Chondrocyte (in vitro differentiated cells): ENCODE measurements at regions not wholly inside any gene's neighbourhood (a gene's known extent, or its start where the extent isn't known, plus 50 kb on each side); places are given as distances from the start of the nearest gene placed in this dataset.

ENCODE experiments used
- DNase-seq: peaks from one replicate; pipeline ENCODE4 v3.0.0; 2021; ENCODE audit warnings: mixed read lengths, low spot score
- H3K27ac Mint-ChIP-seq: one replicate; pipeline ENCODE4 v1.8.0; 2021; ENCODE audit warnings: mild to moderate bottlenecking, moderate library complexity, mixed read lengths; ENCODE audit not compliant: unreplicated experiment
- H3K27me3 Mint-ChIP-seq: 2 replicates; pipeline ENCODE4 v1.8.0; 2021; ENCODE audit warnings: low read depth, mixed read lengths
- H3K36me3 Mint-ChIP-seq: 2 replicates; pipeline ENCODE4 v1.8.0; 2021; ENCODE audit warnings: low read depth, mixed read lengths
- H3K4me1 Mint-ChIP-seq: 2 replicates; pipeline ENCODE4 v1.8.0; 2021; ENCODE audit warnings: low read depth, mild to moderate bottlenecking, mixed read lengths
- H3K4me3 Mint-ChIP-seq: one replicate; pipeline ENCODE4 v1.8.0; 2021; ENCODE audit warnings: mild to moderate bottlenecking, moderate library complexity, mixed read lengths; ENCODE audit not compliant: unreplicated experiment
- H3K9me3 Mint-ChIP-seq: 2 replicates; pipeline ENCODE4 v1.8.0; 2021; ENCODE audit warnings: low read depth, mixed read lengths
- TF ChIP-seq, protein P1 (sequence below): fragments of 200-600 bp; sonication (generic); IDR thresholded peaks from 2 replicates; pipeline ENCODE4 v1.5.0; 2021; ENCODE audit warnings: antibody characterized with exemption, mild to moderate bottlenecking, moderate library complexity

DNA sequence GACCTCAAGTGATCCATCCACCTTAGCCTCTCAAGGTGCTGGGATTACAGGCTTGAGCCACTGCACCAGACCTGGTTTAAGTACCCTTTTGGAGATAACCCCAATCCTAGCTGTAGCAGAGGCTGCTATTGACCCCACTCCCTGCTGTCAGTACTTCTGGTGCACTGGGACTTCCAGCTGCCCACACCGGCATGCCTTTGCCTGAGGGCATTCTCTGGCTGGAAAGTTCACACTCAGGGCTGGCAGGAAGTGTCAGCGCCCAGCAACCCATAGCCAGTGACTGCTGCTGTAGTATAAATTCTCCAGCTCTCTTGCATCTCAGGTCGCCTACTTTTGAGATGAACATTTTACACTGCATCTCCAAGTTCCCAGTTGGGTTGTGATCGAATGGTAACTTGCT, 75.3 kb downstream of the UTRN start:
- no peak overlapping the region for H3K4me3 Mint-ChIP-seq
- no peaks in the 10 kb centered on the region for H3K27me3 Mint-ChIP-seq
- TF ChIP-seq, protein P1, sequence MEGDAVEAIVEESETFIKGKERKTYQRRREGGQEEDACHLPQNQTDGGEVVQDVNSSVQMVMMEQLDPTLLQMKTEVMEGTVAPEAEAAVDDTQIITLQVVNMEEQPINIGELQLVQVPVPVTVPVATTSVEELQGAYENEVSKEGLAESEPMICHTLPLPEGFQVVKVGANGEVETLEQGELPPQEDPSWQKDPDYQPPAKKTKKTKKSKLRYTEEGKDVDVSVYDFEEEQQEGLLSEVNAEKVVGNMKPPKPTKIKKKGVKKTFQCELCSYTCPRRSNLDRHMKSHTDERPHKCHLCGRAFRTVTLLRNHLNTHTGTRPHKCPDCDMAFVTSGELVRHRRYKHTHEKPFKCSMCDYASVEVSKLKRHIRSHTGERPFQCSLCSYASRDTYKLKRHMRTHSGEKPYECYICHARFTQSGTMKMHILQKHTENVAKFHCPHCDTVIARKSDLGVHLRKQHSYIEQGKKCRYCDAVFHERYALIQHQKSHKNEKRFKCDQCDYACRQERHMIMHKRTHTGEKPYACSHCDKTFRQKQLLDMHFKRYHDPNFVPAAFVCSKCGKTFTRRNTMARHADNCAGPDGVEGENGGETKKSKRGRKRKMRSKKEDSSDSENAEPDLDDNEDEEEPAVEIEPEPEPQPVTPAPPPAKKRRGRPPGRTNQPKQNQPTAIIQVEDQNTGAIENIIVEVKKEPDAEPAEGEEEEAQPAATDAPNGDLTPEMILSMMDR: no peak
- no peaks in the 10 kb centered on the region for H3K36me3 Mint-ChIP-seq
- no peak for DNase-seq
- H3K4me1 Mint-ChIP-seq: peaks cover 39% of the 10 kb centered on the region
- H3K27ac Mint-ChIP-seq: no peak overlapping the region
- H3K9me3 Mint-ChIP-seq: no peaks in the 10 kb centered on the region

DNA sequence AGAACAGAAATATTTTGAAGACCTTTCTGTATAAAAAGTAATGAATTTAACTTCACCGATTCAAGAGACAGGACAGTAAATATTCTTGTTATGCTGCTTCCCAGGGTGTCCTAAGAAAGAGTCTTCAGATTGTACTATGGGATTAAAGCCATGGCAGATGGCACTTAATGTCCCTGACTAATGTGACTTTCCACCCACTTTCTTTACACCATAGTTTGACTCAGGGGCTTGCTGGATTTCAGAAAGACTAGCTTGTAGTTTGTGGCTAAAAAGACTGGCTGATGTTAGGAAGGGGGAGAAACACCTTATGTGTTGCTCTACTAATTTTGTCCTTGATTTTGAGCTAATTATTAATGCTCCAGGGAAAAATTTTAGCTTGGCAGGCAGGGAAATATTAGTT, 75.9 kb downstream of the UTRN start:
- no peak for DNase-seq
- peaks cover 44% of the 10 kb centered on the region for H3K4me1 Mint-ChIP-seq
- no peak overlapping the region for H3K27ac Mint-ChIP-seq
- H3K9me3 Mint-ChIP-seq: no peaks in the 10 kb centered on the region
- no peaks in the 10 kb centered on the region for H3K36me3 Mint-ChIP-seq
- H3K4me3 Mint-ChIP-seq: no peak overlapping the region
- no peaks in the 10 kb centered on the region for H3K27me3 Mint-ChIP-seq
- TF ChIP-seq, protein P1: no peak

DNA sequence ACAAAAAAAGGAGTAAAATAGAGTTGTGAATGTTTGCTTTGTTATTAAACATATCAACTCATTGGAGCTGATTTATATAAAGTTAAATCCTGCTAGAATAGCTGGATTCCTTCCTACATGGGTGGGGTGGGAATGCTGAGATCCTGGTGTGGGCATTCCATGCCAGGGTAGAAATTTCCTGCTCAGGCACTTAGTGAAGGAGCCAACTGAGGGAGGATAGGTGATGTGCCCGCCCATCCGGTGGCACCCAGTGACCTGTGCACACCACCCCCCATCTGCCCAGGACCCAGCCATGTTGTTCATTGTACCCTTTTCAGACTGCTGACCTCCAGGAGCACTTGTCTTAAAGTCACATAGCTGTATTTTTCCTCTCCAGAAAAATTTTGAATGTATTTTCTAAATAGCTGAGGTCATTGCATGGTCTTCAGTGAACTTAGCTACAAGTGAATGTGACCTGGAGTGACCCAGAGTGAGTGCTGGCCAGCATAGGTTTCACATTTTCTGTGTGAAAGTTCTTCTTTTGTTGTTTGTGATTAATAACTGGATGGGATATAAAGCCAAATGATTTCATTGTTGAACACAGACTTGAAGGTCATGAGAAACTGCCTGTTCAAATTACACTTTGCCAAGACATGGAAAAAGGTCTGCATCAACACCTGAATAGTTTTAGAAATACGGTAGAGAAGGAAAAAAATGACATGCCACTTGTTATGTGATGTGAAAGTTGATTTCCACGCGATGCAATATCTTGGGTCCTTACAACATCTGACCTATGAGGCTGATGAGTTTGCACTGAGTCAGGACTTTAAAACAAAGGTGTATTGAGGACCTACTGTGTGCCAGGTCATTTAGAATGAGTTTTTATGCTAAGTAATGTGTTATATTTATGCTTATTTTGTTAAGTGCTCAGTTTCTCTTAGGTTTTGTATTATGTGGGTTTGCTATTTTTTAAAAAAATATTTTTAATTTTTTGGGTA, 77.2 kb downstream of the UTRN start:
- H3K4me1 Mint-ChIP-seq: peaks cover 52% of the 10 kb centered on the region
- TF ChIP-seq, protein P1: no peak

DNA sequence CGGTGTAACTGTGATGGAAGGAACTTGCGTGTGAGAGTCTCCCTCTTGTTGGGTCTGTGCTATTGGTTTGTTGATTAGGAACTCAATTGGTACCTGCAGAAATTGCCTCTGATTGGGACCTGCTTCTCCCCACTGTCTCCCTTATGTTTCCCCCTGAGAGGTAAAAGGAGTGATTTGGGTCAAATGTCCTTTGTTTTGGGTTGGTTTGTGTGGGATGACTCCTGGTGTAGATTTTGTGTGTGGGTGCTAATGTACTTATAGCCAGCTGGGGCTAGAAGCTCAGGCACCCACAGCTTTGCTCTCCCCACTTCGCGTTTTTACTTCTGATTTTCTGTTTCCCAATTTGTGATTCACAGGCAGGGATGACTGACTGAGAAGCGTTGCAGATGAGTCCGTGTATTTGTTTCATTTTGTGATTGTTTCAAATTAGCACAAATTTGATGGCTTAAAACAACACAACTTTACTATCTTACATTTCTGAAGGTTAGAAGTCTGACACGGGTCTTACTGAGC, 79.1 kb downstream of the UTRN start:
- H3K27ac Mint-ChIP-seq: no peak overlapping the region
- no peaks in the 10 kb centered on the region for H3K27me3 Mint-ChIP-seq
- H3K36me3 Mint-ChIP-seq: no peaks in the 10 kb centered on the region
- TF ChIP-seq, protein P1: no peak
- DNase-seq: no peak
- no peaks in the 10 kb centered on the region for H3K9me3 Mint-ChIP-seq
- no peak overlapping the region for H3K4me3 Mint-ChIP-seq
- peaks cover 52% of the 10 kb centered on the region for H3K4me1 Mint-ChIP-seq

More for the DNA sequence above, 77.2 kb downstream of the UTRN start:
- Mint-ChIP-seq H3K4me3 (no peak overlapping the region), H3K27ac (peak overlapping the region; percentile 75), H3K9me3 (no peaks in the 10 kb centered on the region), H3K36me3 (no peaks in the 10 kb centered on the region), H3K27me3 (no peaks in the 10 kb centered on the region)
- DNase-seq: no peak

DNA sequence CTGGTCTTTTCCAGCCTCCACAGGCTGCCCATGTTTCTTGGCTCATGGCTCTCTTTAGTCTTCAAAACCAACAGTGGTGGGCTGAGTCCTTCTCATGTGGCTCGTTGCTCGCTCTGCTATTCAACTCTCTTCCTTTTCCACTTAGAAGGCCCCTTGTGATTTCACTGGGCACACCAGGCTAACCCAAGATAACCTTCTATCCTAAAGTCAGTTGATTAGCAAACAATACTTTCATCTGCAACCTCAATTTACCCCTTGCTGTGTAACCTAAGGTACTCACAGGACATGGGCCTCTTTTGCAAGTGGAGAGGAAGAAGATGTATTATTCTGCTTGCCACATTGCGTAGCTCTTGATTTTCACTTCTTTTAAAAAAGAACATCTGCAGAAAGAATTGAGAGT, 79.6 kb downstream of the UTRN start:
- H3K9me3 Mint-ChIP-seq: no peaks in the 10 kb centered on the region
- no peak overlapping the region for H3K27ac Mint-ChIP-seq
- H3K27me3 Mint-ChIP-seq: no peaks in the 10 kb centered on the region
- no peak for DNase-seq
- no peaks in the 10 kb centered on the region for H3K36me3 Mint-ChIP-seq
- TF ChIP-seq, protein P1: no peak
- H3K4me3 Mint-ChIP-seq: no peak overlapping the region
- H3K4me1 Mint-ChIP-seq: peaks cover 52% of the 10 kb centered on the region
